LNCAP (cell line): ENCODE measurements at regions not wholly inside any gene's neighbourhood (a gene's known extent, or its start where the extent isn't known, plus 50 kb on each side); places are given as distances from the start of the nearest gene placed in this dataset.

Experiments used
- TF ChIP-seq, protein P1 (sequence below): fragments of 450-650 bp; IDR thresholded peaks from 2 replicates; pipeline ENCODE4 v1.5.1; 2017; ENCODE audit warnings: mild to moderate bottlenecking

DNA sequence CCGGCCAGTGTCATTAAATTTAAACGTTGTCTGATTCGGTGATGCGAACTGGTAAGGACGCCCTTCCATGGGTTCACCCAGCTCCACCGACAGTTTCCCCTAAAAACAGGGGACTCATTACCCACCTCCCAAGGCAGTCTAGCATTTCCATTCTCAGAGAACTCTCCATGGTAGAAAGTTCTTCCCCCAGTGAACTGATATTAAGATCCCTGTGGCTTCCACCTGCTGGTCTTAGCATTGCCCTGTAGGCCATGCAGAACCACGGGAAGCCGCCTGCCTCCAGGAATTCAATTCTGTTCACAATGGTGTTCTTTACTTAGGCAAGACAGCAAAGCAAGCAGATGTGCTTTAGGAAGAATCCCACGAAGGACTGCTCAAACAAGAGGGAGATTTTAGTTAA is 128.9 kb upstream of the NANOS1 start:
- TF ChIP-seq, protein P1, sequence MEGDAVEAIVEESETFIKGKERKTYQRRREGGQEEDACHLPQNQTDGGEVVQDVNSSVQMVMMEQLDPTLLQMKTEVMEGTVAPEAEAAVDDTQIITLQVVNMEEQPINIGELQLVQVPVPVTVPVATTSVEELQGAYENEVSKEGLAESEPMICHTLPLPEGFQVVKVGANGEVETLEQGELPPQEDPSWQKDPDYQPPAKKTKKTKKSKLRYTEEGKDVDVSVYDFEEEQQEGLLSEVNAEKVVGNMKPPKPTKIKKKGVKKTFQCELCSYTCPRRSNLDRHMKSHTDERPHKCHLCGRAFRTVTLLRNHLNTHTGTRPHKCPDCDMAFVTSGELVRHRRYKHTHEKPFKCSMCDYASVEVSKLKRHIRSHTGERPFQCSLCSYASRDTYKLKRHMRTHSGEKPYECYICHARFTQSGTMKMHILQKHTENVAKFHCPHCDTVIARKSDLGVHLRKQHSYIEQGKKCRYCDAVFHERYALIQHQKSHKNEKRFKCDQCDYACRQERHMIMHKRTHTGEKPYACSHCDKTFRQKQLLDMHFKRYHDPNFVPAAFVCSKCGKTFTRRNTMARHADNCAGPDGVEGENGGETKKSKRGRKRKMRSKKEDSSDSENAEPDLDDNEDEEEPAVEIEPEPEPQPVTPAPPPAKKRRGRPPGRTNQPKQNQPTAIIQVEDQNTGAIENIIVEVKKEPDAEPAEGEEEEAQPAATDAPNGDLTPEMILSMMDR: no peak

DNA sequence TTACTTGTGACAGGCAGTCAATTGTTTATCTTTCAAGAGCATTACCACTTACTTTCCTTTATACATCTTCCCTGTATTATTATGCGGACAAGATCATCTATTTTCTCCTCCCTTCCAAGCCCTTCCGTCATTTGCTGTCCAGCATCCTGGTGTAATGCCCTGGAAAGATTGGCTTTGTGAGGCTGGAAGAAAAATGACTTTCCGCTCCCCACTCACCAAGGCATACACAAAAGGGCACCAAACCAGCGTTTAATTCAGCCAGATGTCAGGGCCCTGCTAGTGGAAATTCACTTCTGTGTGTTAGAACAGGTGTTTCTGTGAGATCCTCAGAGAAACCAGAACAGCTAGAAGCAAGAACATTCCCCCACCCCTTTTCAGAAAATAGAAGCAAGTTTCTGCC is 128.1 kb upstream of the NANOS1 start:
- TF ChIP-seq, protein P1: no peak

DNA sequence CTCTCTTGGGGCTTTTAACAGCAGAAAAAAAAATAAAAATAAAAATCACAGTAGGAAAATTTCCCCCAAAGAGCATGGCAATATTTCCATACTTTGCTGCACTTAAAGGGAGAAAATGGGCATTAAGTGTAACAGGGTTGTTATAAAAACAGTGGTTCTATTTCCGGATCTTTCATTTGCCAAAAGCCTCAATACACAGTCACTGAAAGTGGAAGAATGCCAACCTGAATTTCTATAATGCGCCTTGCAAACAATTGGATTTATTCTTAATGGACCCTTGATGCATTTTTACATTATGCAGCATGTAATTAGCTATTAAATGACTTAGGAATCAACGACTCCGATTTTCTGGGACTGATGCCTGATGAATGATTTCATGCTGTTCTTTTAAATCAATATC is 127.6 kb upstream of the NANOS1 start:
- TF ChIP-seq, protein P1: no peak

DNA sequence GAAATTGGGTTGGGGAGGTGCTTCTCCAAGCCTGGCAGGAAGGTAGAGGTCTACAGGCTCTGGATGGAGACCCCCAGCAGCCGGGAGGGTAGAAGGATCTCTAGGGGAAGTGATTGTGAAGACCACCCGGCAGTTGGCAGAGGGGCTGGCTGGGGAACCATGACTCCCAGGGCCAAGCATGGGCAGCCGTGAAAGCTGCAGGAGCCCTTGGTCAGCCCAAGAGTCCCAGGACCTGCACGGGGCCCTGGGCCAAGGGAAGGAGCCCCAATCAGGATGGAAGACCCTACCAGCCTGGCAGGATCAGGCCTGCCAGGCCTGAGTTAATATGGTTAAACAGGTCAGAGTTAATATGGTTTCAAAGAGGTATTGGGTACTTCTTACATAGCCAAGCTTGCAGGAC is 126.3 kb upstream of the NANOS1 start:
- TF ChIP-seq, protein P1: no peak

GRCh38 chr10:118903691-118904090 is 125.8 kb upstream of the NANOS1 start:
- TF ChIP-seq, protein P1: no peak

DNA sequence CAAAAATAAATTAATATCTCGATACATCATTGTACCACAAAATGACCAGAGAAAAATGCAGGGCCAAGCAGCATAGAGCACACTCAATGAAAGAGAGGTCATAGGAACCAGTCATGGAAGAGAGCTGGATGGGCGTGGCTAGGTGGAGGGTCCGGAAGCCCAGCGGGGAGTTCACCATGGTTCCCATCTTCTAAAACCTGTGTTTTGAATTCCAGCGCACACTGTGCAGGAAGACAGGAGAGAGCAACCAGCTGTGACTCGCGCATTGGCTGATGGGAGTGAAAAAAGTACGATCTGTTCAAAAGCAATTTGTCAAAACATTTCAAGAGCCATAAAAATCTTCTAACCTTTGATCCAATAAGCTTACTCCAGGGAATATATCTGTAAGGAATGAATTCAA is 125.2 kb upstream of the NANOS1 start:
- TF ChIP-seq, protein P1: no peak

- TF ChIP-seq, protein P1: no peak
Measured at GRCh38 chr10:118907051-118907450, 122.5 kb upstream of the NANOS1 start.

DNA sequence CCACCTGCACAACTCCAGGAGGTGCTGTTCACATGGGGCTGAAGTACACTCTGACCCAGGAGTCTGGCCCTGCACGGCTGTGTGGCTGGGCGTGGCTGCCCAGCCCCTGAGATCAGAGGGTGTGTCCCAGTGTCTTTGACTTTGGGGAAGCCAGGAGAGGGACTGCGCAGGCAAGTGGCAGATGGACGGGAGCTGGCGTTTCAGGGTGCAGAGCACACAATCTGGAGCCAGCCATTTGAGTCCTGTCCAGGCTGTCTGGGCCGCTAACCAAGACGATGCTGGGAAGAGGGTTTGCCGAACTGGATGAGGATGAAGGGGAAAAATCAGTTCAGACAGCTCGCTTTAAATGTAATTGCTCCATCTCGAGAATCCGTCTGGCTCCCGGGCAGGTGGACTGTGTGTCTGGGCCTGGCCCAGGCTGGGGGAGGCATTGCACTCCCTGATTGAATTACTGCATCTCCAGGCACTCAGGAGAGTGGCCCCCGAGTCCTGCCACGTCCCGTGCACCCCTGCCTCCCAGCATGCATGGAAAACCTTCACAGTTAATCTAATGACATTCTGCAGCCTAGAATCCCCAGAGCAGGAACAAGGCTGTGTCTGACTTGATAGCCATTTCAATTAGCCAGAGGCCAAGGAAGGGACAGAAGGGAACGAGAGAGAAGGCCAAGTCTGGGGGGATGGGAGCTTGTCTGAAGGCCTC is 120.8 kb upstream of the NANOS1 start:
- TF ChIP-seq, protein P1: no peak
